Posterior cingulate gyrus (tissue), 11 donors: ENCODE measurements at regions not wholly inside any gene's neighbourhood (a gene's known extent, or its start where the extent isn't known, plus 50 kb on each side); places are given as distances from the start of the nearest gene placed in this dataset.
A peak's percentile ranks its signal among the peaks of the same experiment; 100 is the strongest.
"Not testable (repeated sequence)": the region's sequence is repeated elsewhere in the genome, so short reads cannot be mapped to it uniquely, and the experiment has no call there.

Experiments used
- DNase-seq, 10 donors: peaks; one replicate each; pipeline versions ENCODE4 v3.0.0 to v3.0.0-alpha.2; 2020 to 2021; ENCODE audit warnings: mixed read lengths in 3 of 10
- intact Hi-C: fragments of 100-400 bp; cut with DNase I; formaldehyde crosslinking; loops from one replicate; pipeline ENCODE4 v1.15.1; 2023

GRCh38 chr16:61214780-61215179 lies 821.5 kb downstream of the CDH8 start:
- no peak for DNase-seq
- intact Hi-C loops = no loop called here

GRCh38 chr16:61210076-61210475 lies 826.2 kb downstream of the CDH8 start:
- no peak for DNase-seq
- intact Hi-C loops = no loop called here

GRCh38 chr16:61195006-61195405 lies 841.2 kb downstream of the CDH8 start:
- no peak for DNase-seq
- intact Hi-C loops = no loop called here

- intact Hi-C loops = no loop called here
- no peak for DNase-seq
Observed at GRCh38 chr16:61194573-61194972, 841.7 kb downstream of the CDH8 start.

GRCh38 chr16:61182391-61182790 lies 853.8 kb downstream of the CDH8 start:
- intact Hi-C loops = no loop called here
- DNase-seq = no peak

- intact Hi-C loops = no loop called here
- DNase-seq = no peak
Observed at GRCh38 chr16:61181982-61182381, 854.3 kb downstream of the CDH8 start.

- no peak for DNase-seq
- intact Hi-C loops = no loop called here
Observed at GRCh38 chr16:61179561-61179960, 856.7 kb downstream of the CDH8 start.

- DNase-seq = no peak
- intact Hi-C loops = no loop called here
Observed at GRCh38 chr16:61165797-61166196, 870.4 kb downstream of the CDH8 start.

- DNase-seq = peak in 2 of 10 donors; percentile 58 to 71
- intact Hi-C loops = no loop called here
Observed at GRCh38 chr16:61150351-61150750, 885.9 kb downstream of the CDH8 start.

GRCh38 chr16:61149709-61150108 lies 886.5 kb downstream of the CDH8 start:
- intact Hi-C loops = no loop called here
- DNase-seq = peak in 1 of 10 donors; percentile 54

- no peak for DNase-seq
- intact Hi-C loops = no loop called here
Observed at GRCh38 chr16:61148930-61149329, 887.3 kb downstream of the CDH8 start.

- DNase-seq = no peak
- intact Hi-C loops = no loop called here
Observed at GRCh38 chr16:61146429-61146828, 889.8 kb downstream of the CDH8 start.

- intact Hi-C loops = no loop called here
- no peak for DNase-seq
Observed at GRCh38 chr16:61131447-61131846, 904.8 kb downstream of the CDH8 start.

GRCh38 chr16:61128545-61129323 lies 907.5 kb downstream of the CDH8 start:
- intact Hi-C loops = no loop called here
- peak in 3 of 10 donors; percentile 49 to 76 (median 55) for DNase-seq

- intact Hi-C loops = no loop called here
- no peak for DNase-seq
Observed at GRCh38 chr16:61105544-61105943, 930.7 kb downstream of the CDH8 start.

GRCh38 chr16:61098505-61098904 lies 937.7 kb downstream of the CDH8 start:
- no peak for DNase-seq
- intact Hi-C loops = no loop called here

GRCh38 chr16:61091300-61091699 lies 944.9 kb downstream of the CDH8 start:
- DNase-seq = peak in 2 of 10 donors; percentile 23 to 71
- intact Hi-C loops = not testable (repeated sequence)

GRCh38 chr16:61083711-61084110 lies 952.5 kb downstream of the CDH8 start:
- intact Hi-C loops = no loop called here
- DNase-seq = no peak

GRCh38 chr16:61074324-61074723 lies 961.9 kb downstream of the CDH8 start:
- no peak for DNase-seq
- intact Hi-C loops = no loop called here

- intact Hi-C loops = no loop called here
- no peak for DNase-seq
Observed at GRCh38 chr16:61057635-61058034, 978.6 kb downstream of the CDH8 start.

GRCh38 chr16:61050547-61050946 lies 985.7 kb downstream of the CDH8 start:
- DNase-seq = peak in 3 of 10 donors; percentile 58 to 74 (median 64)
- intact Hi-C loops = no loop called here

- DNase-seq = no peak
- intact Hi-C loops = no loop called here
Observed at GRCh38 chr16:61045931-61046330, 990.3 kb downstream of the CDH8 start.

GRCh38 chr16:61042737-61043136 lies 993.5 kb downstream of the CDH8 start:
- DNase-seq = no peak
- intact Hi-C loops = no loop called here
